Epithelial cell of esophagus (primary cell): ENCODE measurements at regions not wholly inside any gene's neighbourhood (a gene's known extent, or its start where the extent isn't known, plus 50 kb on each side); places are given as distances from the start of the nearest gene placed in this dataset.
A peak's percentile ranks its signal among the peaks of the same experiment; 100 is the strongest.

Experiments used
- DNase-seq: peaks from one replicate; pipeline ENCODE4 v3.0.0; 2010; ENCODE audit warnings: low read depth
- H3K4me3 ChIP-seq: 2 replicates; pipeline ENCODE4 v1.5.1; 2011; ENCODE audit warnings: mild to moderate bottlenecking, low read length, control low read depth
- CTCF ChIP-seq: IDR thresholded peaks from 2 replicates; pipeline ENCODE4 v1.5.1; 2011; ENCODE audit warnings: low read depth, mild to moderate bottlenecking, low read length, control low read depth, inconsistent platforms; ENCODE audit not compliant: insufficient read depth; ENCODE audit errors: missing control alignments

GRCh38 chr6:142523515-142524375, 221.9 kb downstream of the ADGRG6 start:
- no peak for TF ChIP-seq CTCF
- DNase-seq = peak; percentile 22
- no peak overlapping the region for H3K4me3 ChIP-seq

- peak; percentile 35 for DNase-seq
- TF ChIP-seq CTCF = no peak
- no peak overlapping the region for H3K4me3 ChIP-seq
These were observed 228.8 kb downstream of the ADGRG6 start for GRCh38 chr6:142530566-142530965.

GRCh38 chr6:142531727-142532126, 229.9 kb downstream of the ADGRG6 start:
- TF ChIP-seq CTCF = no peak
- no peak overlapping the region for H3K4me3 ChIP-seq
- no peak for DNase-seq

- no peak for DNase-seq
- H3K4me3 ChIP-seq = no peak overlapping the region
- TF ChIP-seq CTCF = no peak
These were observed 232.3 kb downstream of the ADGRG6 start for GRCh38 chr6:142534076-142534475.

GRCh38 chr6:142534484-142534883, 232.7 kb downstream of the ADGRG6 start:
- no peak overlapping the region for H3K4me3 ChIP-seq
- DNase-seq = no peak
- TF ChIP-seq CTCF = no peak

GRCh38 chr6:142537612-142538478, 236.0 kb downstream of the ADGRG6 start:
- H3K4me3 ChIP-seq = no peak overlapping the region
- peak; percentile 48 for DNase-seq
- peak; percentile 65 for TF ChIP-seq CTCF
